ENCODE measurements at regions not wholly inside any gene's neighbourhood (a gene's known extent, or its start where the extent isn't known, plus 50 kb on each side); places are given as distances from the start of the nearest gene placed in this dataset.
A peak's percentile ranks its signal among the peaks of the same experiment; 100 is the strongest.
"Not testable (repeated sequence)": the region's sequence is repeated elsewhere in the genome, so short reads cannot be mapped to it uniquely, and the experiment has no call there.

- in situ Hi-C loops (cut with MboI; ENCODE audit: low sequenced_read_pairs) = no loop called here
- Histone ChIP-seq H3K4me3 (no peak overlapping the region), H3K27me3 (ENCODE audit: low read depth) (no peaks in the 10 kb centered on the region), H3K9me3 (no peaks in the 10 kb centered on the region), H3K4me1 (no peaks in the 10 kb centered on the region), H3K36me3 (replicated peaks) (no peaks in the 10 kb centered on the region)
- no peak for DNase-seq (ENCODE audit: low spot score in 2 of 2)
These were observed 948.4 kb downstream of the TUBA3C start for GRCh38 chr13:18232994-18233782.

GRCh38 chr13:18232298-18232993 lies 949.2 kb downstream of the TUBA3C start:
- Histone ChIP-seq H3K27me3 (ENCODE audit: low read depth) (no peaks in the 10 kb centered on the region), H3K9me3 (no peaks in the 10 kb centered on the region), H3K4me3 (no peak overlapping the region), H3K4me1 (no peaks in the 10 kb centered on the region), H3K36me3 (replicated peaks) (no peaks in the 10 kb centered on the region)
- DNase-seq (ENCODE audit: low spot score in 2 of 2) = no peak
- in situ Hi-C loops (cut with MboI; ENCODE audit: low sequenced_read_pairs) = no loop called here

GRCh38 chr13:18224411-18224810 lies 957.2 kb downstream of the TUBA3C start:
- DNase-seq (ENCODE audit: low spot score in 2 of 2); H3K27me3 ChIP-seq (ENCODE audit: low read depth); H3K36me3 ChIP-seq (replicated peaks); H3K4me1 ChIP-seq; H3K4me3 ChIP-seq; in situ Hi-C loops (cut with MboI; ENCODE audit: low sequenced_read_pairs); H3K9me3 ChIP-seq: not testable (repeated sequence)

DNA sequence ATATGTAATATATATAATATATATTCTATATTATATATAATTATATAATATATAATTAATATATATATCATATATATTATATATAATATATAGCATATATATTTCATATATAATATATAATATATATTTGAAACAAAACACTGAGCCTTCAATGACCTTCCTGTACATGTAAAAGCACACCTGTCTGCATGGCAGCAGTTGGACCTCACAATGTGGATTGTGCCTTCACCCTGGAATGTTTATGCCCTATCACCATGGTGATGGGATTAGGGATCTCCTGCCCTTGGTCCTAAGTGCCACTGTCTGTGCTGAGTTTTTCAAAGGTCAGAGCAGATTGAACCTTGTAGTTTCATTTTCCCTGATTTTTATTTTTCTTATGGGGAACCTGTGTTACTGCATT lies 966.9 kb downstream of the TUBA3C start:
- H3K4me1 ChIP-seq; H3K4me3 ChIP-seq; in situ Hi-C loops (cut with MboI; ENCODE audit: low sequenced_read_pairs); H3K27me3 ChIP-seq (ENCODE audit: low read depth); DNase-seq (ENCODE audit: low spot score in 2 of 2); H3K36me3 ChIP-seq (replicated peaks); H3K9me3 ChIP-seq: not testable (repeated sequence)

- H3K4me1 ChIP-seq; H3K27me3 ChIP-seq (ENCODE audit: low read depth); H3K4me3 ChIP-seq; H3K9me3 ChIP-seq; H3K36me3 ChIP-seq (replicated peaks); DNase-seq (ENCODE audit: low spot score in 2 of 2); in situ Hi-C loops (cut with MboI; ENCODE audit: low sequenced_read_pairs): not testable (repeated sequence)
These were observed 968.1 kb downstream of the TUBA3C start for GRCh38 chr13:18213511-18213910.

GRCh38 chr13:18212873-18213272 lies 968.8 kb downstream of the TUBA3C start:
- H3K4me3 ChIP-seq = no peak overlapping the region
- DNase-seq (ENCODE audit: low spot score in 2 of 2) = no peak

DNA sequence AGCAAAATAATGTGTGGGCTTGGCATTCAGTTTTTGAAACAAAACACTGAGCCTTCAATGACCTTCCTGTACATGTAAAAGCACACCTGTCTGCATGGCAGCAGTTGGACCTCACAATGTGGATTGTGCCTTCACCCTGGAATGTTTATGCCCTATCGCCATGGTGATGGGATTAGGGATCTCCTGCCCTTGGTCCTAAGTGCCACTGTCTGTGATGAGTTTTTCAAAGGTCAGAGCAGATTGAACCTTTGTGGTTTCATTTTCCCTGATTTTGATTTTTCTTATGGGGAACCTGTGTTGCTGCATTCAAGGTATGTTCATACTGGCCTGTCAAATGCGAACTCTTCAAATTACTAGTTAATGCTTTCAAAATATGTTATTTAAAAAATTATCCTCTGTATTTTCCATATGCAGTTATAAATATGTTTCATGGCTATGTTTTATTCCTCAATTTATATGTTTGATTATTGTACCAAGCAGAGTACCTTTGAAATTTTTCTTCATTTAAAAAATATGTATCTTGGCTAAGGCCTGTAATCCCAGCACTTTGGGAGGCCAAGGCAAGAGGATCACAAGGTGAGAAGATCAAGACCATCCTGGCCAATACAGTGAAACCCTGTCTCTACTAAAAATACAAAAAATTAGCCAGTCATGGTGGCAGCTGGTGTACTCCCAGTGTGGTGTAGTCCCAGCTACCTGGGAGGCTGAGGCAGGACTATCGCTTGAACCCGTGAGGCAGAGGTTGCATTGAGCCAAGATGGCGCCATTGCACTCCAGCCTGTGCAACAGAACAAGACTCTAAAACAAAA lies 969.7 kb downstream of the TUBA3C start:
- H3K9me3 ChIP-seq; H3K4me1 ChIP-seq; H3K27me3 ChIP-seq (ENCODE audit: low read depth); in situ Hi-C loops (cut with MboI; ENCODE audit: low sequenced_read_pairs); H3K36me3 ChIP-seq (replicated peaks); H3K4me3 ChIP-seq: not testable (repeated sequence)
- peak in 1 of 2 experiments; percentile 37 for DNase-seq (ENCODE audit: low spot score in 2 of 2)

More at GRCh38 chr13:18212873-18213272, 968.8 kb downstream of the TUBA3C start:
- Histone ChIP-seq H3K27me3 (ENCODE audit: low read depth) (no peaks in the 10 kb centered on the region), H3K4me1 (no peaks in the 10 kb centered on the region), H3K9me3 (no peaks in the 10 kb centered on the region), H3K36me3 (replicated peaks) (no peaks in the 10 kb centered on the region)
- in situ Hi-C loops (cut with MboI; ENCODE audit: low sequenced_read_pairs) = no loop called here

GRCh38 chr13:18204614-18205178 lies 976.9 kb downstream of the TUBA3C start:
- H3K27me3 ChIP-seq (ENCODE audit: low read depth); H3K4me3 ChIP-seq; H3K4me1 ChIP-seq; in situ Hi-C loops (cut with MboI; ENCODE audit: low sequenced_read_pairs); H3K9me3 ChIP-seq; DNase-seq (ENCODE audit: low spot score in 2 of 2); H3K36me3 ChIP-seq (replicated peaks): not testable (repeated sequence)

DNA sequence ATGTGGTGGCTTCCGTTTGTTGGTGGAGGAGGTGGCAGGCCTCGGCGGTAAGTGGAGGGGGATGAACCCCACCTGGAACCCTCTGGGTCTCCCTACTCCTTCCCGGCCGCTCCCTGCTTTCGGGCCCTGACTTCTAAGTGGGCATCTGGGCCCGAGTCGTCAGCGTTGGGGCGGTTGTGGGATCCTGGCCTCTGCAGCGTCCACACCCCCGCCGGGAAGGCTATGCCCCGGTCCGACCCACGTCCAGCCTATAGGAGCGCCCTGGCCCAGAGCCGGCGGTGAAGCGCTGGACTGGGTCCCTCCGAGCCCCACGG lies 986.3 kb downstream of the TUBA3C start:
- H3K9me3 ChIP-seq; H3K36me3 ChIP-seq (replicated peaks); H3K4me1 ChIP-seq; in situ Hi-C loops (cut with MboI; ENCODE audit: low sequenced_read_pairs); H3K27me3 ChIP-seq (ENCODE audit: low read depth); DNase-seq (ENCODE audit: low spot score in 2 of 2); H3K4me3 ChIP-seq: not testable (repeated sequence)

GRCh38 chr13:18194631-18195364 lies 986.8 kb downstream of the TUBA3C start:
- H3K4me3 ChIP-seq; H3K9me3 ChIP-seq; in situ Hi-C loops (cut with MboI; ENCODE audit: low sequenced_read_pairs): not testable (repeated sequence)

DNA sequence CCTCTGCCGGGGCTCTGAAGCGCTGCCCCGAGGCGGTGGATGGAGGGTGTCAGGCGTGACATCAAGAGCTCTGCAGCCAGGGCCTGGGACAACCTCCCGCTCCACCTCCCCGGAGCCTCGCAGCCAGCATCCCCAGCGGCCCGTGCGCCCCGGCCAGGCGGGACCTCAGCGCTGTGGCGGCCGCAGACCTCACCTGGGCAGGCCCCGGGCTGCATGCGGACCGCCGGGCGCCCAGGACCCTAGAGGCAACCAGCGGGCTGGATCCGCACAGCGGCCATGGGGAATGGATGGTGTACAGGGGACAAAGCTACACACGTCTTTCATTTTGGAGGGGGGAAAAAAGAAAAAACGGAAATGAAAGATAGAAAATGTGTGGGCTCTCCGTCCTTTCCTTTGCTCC lies 987.5 kb downstream of the TUBA3C start:
- H3K36me3 ChIP-seq (replicated peaks); H3K4me3 ChIP-seq; H3K4me1 ChIP-seq; in situ Hi-C loops (cut with MboI; ENCODE audit: low sequenced_read_pairs); H3K9me3 ChIP-seq; DNase-seq (ENCODE audit: low spot score in 2 of 2); H3K27me3 ChIP-seq (ENCODE audit: low read depth): not testable (repeated sequence)

More at GRCh38 chr13:18194631-18195364, 986.8 kb downstream of the TUBA3C start:
- H3K4me1 ChIP-seq; H3K36me3 ChIP-seq (replicated peaks); H3K27me3 ChIP-seq (ENCODE audit: low read depth); DNase-seq (ENCODE audit: low spot score in 2 of 2): not testable (repeated sequence)
